HepG2 (cell line): ENCODE measurements at regions not wholly inside any gene's neighbourhood (a gene's known extent, or its start where the extent isn't known, plus 50 kb on each side); places are given as distances from the start of the nearest gene placed in this dataset.

Source experiments
- GABPA ChIP-seq, 2 experiments: IDR thresholded peaks; 2 replicates each; pipeline ENCODE4 v1.6.1; 2011 to 2016; ENCODE audit warnings: low read depth in 2 of 2, low read length in 1 of 2, missing biosample characterization in 1 of 2, missing genetic modification characterization in 1 of 2
- KAT8 ChIP-seq: IDR thresholded peaks from 2 replicates; pipeline ENCODE4 v1.6.1; 2016; ENCODE audit warnings: missing genetic modification reagents, missing compliant biosample characterization
- KLF12 ChIP-seq: sonication (generic); formaldehyde crosslinking; IDR thresholded peaks from 2 replicates; pipeline ENCODE4 v1.4.0; 2020; ENCODE audit warnings: missing genetic modification reagents, borderline replicate concordance
- MTF1 ChIP-seq: sonication (generic); formaldehyde crosslinking; IDR thresholded peaks from 2 replicates; pipeline ENCODE4 v1.5.0; 2020; ENCODE audit warnings: missing genetic modification reagents
- NCOA5 ChIP-seq: sonication (generic); formaldehyde crosslinking; IDR thresholded peaks from 2 replicates; pipeline ENCODE4 v1.4.0; 2020; ENCODE audit warnings: missing genetic modification reagents
- NFKBIZ ChIP-seq: IDR thresholded peaks from 2 replicates; pipeline ENCODE4 v1.6.1; 2018; ENCODE audit warnings: missing genetic modification reagents, missing compliant biosample characterization
- PHF21A ChIP-seq: sonication (generic); formaldehyde crosslinking; IDR thresholded peaks from 2 replicates; pipeline ENCODE4 v1.5.0; 2020; ENCODE audit warnings: mild to moderate bottlenecking, missing genetic modification reagents
- RBM39 ChIP-seq: fragments of 200-400 bp; formaldehyde crosslinking; IDR thresholded peaks from one replicate; pipeline ENCODE4 v1.6.1; 2018; ENCODE audit warnings: antibody characterized with exemption, mild to moderate bottlenecking, low read depth, low read length; ENCODE audit not compliant: poor library complexity, severe bottlenecking
- RNF2 ChIP-seq: fragments of 450-650 bp; conservative IDR thresholded peaks from 2 replicates; pipeline ENCODE4 v1.6.1; 2016; ENCODE audit warnings: low read depth
- RORA ChIP-seq: sonication (generic); formaldehyde crosslinking; IDR thresholded peaks from 2 replicates; pipeline ENCODE4 v1.5.0; 2020; ENCODE audit warnings: mild to moderate bottlenecking, missing genetic modification reagents, moderate library complexity
- SRF ChIP-seq: IDR thresholded peaks from 2 replicates; pipeline ENCODE4 v1.6.1; 2011; ENCODE audit warnings: mild to moderate bottlenecking, low read depth, low read length, moderate library complexity
- ZBTB40 ChIP-seq, 2 experiments: fragments of 450-650 bp in 1 of 2; sonication (generic) in 1 of 2; formaldehyde crosslinking in 1 of 2; IDR thresholded peaks; 2 replicates each; pipeline versions ENCODE4 v1.6.1 to v1.8.0; 2016 to 2022; ENCODE audit warnings: antibody characterized with exemption in 1 of 2, mild to moderate bottlenecking in 1 of 2, missing genetic modification reagents in 1 of 2
- ZFP62 ChIP-seq: sonication (generic); formaldehyde crosslinking; IDR thresholded peaks from 2 replicates; pipeline ENCODE4 v1.4.0; 2020; ENCODE audit warnings: missing genetic modification reagents
- ZNF18 ChIP-seq: sonication (generic); formaldehyde crosslinking; IDR thresholded peaks from 2 replicates; pipeline ENCODE4 v1.8.0; 2022; ENCODE audit warnings: mild to moderate bottlenecking, missing genetic modification reagents; ENCODE audit not compliant: insufficient replicate concordance
- ZNF546 ChIP-seq: sonication (generic); formaldehyde crosslinking; conservative IDR thresholded peaks from 2 replicates; pipeline ENCODE4 v1.8.1; 2023; ENCODE audit warnings: mild to moderate bottlenecking, missing genetic modification reagents
- ZNF652 ChIP-seq: IDR thresholded peaks from 2 replicates; pipeline ENCODE4 v1.6.1; 2016; ENCODE audit warnings: low read depth, borderline replicate concordance
- ZNF740 ChIP-seq: sonication (generic); formaldehyde crosslinking; IDR thresholded peaks from 2 replicates; pipeline ENCODE4 v1.4.0; 2020; ENCODE audit warnings: missing genetic modification reagents
- ZNF788 ChIP-seq: sonication (generic); formaldehyde crosslinking; IDR thresholded peaks from 2 replicates; pipeline ENCODE4 v1.5.0; 2020; ENCODE audit warnings: mild to moderate bottlenecking, missing genetic modification reagents, borderline replicate concordance

GRCh38 chr16:80466024-80466987 is 74.5 kb upstream of the DYNLRB2 start (continued):
- TF ChIP-seq ZBTB40 (IDR thresholded peaks at IDR 0.05): no peak
- no peak for TF ChIP-seq ZBTB40 (CRISPR knock-in tag; IDR thresholded peaks at IDR 0.05)
- TF ChIP-seq RORA (CRISPR knock-in tag): no peak
- TF ChIP-seq RBM39: no peak
- no peak for TF ChIP-seq RNF2
- peak; percentile 29; the same call in 1 of the 2 replicates for TF ChIP-seq KLF12 (CRISPR knock-in tag)
- peak; percentile 46; the same call in 1 of the 2 replicates for TF ChIP-seq ZNF788 (CRISPR knock-in tag)
- TF ChIP-seq MTF1 (CRISPR knock-in tag): no peak
- no peak for TF ChIP-seq NCOA5 (CRISPR knock-in tag)
- TF ChIP-seq ZNF546 (CRISPR knock-in tag): no peak
- TF ChIP-seq GABPA (IDR thresholded peaks at IDR 0.05; ENCODE audit: low read depth, low read length): no peak
- TF ChIP-seq GABPA (CRISPR knock-in tag; IDR thresholded peaks at IDR 0.05; ENCODE audit: low read depth): no peak
- peak; percentile 100 for TF ChIP-seq ZNF740 (CRISPR knock-in tag)
- no peak for TF ChIP-seq ZNF652 (CRISPR knock-in tag)
- 0 out of 2 replicates have a peak, but pooled peaks have one; percentile 34 for TF ChIP-seq KAT8 (CRISPR knock-in tag)
- TF ChIP-seq ZFP62 (CRISPR knock-in tag): no peak
- TF ChIP-seq NFKBIZ (CRISPR knock-in tag): no peak
- TF ChIP-seq ZNF18 (CRISPR knock-in tag): no peak
- no peak for TF ChIP-seq PHF21A (CRISPR knock-in tag)
- no peak for TF ChIP-seq SRF
